Ishikawa (cell line): ENCODE measurements at regions not wholly inside any gene's neighbourhood (a gene's known extent, or its start where the extent isn't known, plus 50 kb on each side); places are given as distances from the start of the nearest gene placed in this dataset.
A peak's percentile ranks its signal among the peaks of the same experiment; 100 is the strongest.

Experiments used
- CEBPB ChIP-seq: IDR thresholded peaks from 2 replicates; pipeline ENCODE4 v1.6.1; 2012
- CREB1 ChIP-seq: IDR thresholded peaks from 2 replicates; pipeline ENCODE4 v1.6.1; 2012; ENCODE audit warnings: low read depth
- EGR1 ChIP-seq: IDR thresholded peaks from 2 replicates; pipeline ENCODE4 v1.6.1; 2012
- EP300 ChIP-seq: IDR thresholded peaks from 2 replicates; pipeline ENCODE4 v1.6.1; 2012; ENCODE audit warnings: borderline replicate concordance
- FOXM1 ChIP-seq: IDR thresholded peaks from 2 replicates; pipeline ENCODE4 v1.6.1; 2012; ENCODE audit warnings: low read depth, borderline replicate concordance
- NFIC ChIP-seq: IDR thresholded peaks from 2 replicates; pipeline ENCODE4 v1.6.1; 2012
- RAD21 ChIP-seq: IDR thresholded peaks from 2 replicates; pipeline ENCODE4 v1.6.1; 2012; ENCODE audit warnings: low read depth
- TAF1 ChIP-seq: IDR thresholded peaks from 2 replicates; pipeline ENCODE4 v1.6.1; 2012; ENCODE audit warnings: low read depth, mild to moderate bottlenecking
- TCF12 ChIP-seq: IDR thresholded peaks from 2 replicates; pipeline ENCODE4 v1.6.1; 2012; ENCODE audit warnings: low read depth
- TEAD4 ChIP-seq: IDR thresholded peaks from 2 replicates; pipeline ENCODE4 v1.6.1; 2012
- YY1 ChIP-seq: IDR thresholded peaks from 2 replicates; pipeline ENCODE4 v1.6.1; 2012; ENCODE audit warnings: low read depth
- ZBTB7A ChIP-seq: IDR thresholded peaks from 2 replicates; pipeline ENCODE4 v1.6.1; 2012; ENCODE audit warnings: low read depth
- TF ChIP-seq, protein P1 (sequence below): IDR thresholded peaks from 2 replicates; pipeline ENCODE4 v1.6.1; 2012; ENCODE audit warnings: low read depth, mild to moderate bottlenecking
- TF ChIP-seq, protein P2 (sequence below): IDR thresholded peaks from 2 replicates; pipeline ENCODE4 v1.6.1; 2012
- TF ChIP-seq, protein P3 (sequence below): IDR thresholded peaks from 2 replicates; pipeline ENCODE4 v1.6.1; 2012

DNA sequence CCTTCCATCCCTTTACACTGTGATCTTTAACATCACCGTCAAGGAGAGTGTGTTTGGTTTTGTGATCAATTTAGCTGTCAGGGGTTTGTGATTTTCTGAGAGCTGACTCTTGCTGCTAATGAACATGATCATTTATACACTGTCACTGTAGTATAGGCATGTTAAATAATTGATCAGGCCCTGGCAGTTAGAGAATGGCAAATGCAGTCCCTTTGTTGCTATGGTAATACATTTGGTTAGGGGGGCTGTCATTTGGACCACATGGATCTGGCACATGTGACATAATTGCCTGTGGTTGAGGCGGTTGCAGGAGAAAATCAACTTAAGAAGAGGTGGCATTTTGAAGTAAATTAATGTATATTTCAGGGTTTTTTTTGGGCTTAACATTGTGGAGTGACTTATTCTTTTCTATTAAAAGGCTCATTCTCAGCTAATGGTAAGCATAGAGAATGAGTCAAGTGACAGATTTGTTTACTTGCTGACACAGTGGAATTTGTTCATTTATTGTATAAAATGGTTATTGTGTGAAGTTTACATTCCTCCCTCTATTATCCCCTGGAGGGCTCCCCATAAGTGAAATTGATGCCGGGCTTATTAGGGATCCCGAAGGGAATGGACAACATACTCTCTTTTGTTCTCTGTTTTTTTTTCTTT lies 114.0 kb downstream of the FHIP1A start:
- TF ChIP-seq, protein P1, sequence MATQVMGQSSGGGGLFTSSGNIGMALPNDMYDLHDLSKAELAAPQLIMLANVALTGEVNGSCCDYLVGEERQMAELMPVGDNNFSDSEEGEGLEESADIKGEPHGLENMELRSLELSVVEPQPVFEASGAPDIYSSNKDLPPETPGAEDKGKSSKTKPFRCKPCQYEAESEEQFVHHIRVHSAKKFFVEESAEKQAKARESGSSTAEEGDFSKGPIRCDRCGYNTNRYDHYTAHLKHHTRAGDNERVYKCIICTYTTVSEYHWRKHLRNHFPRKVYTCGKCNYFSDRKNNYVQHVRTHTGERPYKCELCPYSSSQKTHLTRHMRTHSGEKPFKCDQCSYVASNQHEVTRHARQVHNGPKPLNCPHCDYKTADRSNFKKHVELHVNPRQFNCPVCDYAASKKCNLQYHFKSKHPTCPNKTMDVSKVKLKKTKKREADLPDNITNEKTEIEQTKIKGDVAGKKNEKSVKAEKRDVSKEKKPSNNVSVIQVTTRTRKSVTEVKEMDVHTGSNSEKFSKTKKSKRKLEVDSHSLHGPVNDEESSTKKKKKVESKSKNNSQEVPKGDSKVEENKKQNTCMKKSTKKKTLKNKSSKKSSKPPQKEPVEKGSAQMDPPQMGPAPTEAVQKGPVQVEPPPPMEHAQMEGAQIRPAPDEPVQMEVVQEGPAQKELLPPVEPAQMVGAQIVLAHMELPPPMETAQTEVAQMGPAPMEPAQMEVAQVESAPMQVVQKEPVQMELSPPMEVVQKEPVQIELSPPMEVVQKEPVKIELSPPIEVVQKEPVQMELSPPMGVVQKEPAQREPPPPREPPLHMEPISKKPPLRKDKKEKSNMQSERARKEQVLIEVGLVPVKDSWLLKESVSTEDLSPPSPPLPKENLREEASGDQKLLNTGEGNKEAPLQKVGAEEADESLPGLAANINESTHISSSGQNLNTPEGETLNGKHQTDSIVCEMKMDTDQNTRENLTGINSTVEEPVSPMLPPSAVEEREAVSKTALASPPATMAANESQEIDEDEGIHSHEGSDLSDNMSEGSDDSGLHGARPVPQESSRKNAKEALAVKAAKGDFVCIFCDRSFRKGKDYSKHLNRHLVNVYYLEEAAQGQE: no peak
- no peak for TF ChIP-seq RAD21
- TF ChIP-seq, protein P2, sequence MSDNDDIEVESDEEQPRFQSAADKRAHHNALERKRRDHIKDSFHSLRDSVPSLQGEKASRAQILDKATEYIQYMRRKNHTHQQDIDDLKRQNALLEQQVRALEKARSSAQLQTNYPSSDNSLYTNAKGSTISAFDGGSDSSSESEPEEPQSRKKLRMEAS: no peak
- no peak for TF ChIP-seq NFIC
- TF ChIP-seq YY1: no peak
- no peak for TF ChIP-seq EGR1
- TF ChIP-seq TEAD4: no peak
- TF ChIP-seq TAF1: no peak

DNA sequence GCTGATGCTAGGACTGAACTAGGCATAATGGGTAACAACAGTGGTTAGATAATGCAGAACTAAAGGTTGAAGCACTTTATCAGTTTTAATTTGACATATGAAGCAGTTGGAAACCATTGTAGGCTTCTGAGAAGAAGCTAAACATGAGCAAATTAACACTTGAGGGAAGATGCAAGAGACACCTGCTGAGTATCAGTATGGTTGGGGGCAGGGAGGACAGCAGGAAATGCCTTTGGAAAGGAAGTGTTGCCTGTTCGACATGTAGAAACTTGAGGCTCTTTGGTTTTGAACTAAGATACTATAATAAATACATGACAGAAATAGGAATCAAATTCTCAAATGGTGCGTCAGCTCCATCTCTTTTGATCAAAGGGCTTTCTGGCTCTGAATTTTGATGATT lies 115.6 kb downstream of the FHIP1A start:
- TF ChIP-seq ZBTB7A (no peak), FOXM1 (no peak), RAD21 (no peak), EGR1 (no peak), YY1 (no peak), TAF1 (no peak), NFIC (no peak), CREB1 (no peak), CEBPB (no peak), TEAD4 (no peak), TCF12 (no peak)
- TF ChIP-seq, protein P2: no peak
- TF ChIP-seq, protein P3, sequence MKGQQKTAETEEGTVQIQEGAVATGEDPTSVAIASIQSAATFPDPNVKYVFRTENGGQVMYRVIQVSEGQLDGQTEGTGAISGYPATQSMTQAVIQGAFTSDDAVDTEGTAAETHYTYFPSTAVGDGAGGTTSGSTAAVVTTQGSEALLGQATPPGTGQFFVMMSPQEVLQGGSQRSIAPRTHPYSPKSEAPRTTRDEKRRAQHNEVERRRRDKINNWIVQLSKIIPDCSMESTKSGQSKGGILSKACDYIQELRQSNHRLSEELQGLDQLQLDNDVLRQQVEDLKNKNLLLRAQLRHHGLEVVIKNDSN: no peak

DNA sequence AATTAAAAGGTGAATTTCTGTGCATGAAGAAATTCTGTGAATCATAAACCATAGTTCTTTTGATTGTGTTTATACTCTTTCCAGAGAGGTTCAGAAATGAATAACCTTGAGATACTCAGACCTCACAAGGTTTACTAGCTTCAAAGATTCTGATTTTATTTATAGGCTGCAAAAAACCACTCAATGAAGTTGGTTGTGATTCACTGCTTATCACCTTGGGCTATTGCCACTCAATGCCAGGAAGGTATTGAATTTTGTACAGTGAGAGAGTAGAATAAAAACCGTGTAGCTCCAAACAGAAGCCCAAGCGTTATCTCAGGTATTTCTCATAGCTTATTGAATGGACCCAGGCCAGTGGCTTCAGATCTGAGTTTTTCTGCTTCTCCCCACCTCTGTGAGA lies 118.7 kb downstream of the FHIP1A start:
- TF ChIP-seq FOXM1 (no peak), TEAD4 (no peak), CREB1 (no peak), YY1 (no peak), TCF12 (no peak)
- TF ChIP-seq, protein P2: no peak

DNA sequence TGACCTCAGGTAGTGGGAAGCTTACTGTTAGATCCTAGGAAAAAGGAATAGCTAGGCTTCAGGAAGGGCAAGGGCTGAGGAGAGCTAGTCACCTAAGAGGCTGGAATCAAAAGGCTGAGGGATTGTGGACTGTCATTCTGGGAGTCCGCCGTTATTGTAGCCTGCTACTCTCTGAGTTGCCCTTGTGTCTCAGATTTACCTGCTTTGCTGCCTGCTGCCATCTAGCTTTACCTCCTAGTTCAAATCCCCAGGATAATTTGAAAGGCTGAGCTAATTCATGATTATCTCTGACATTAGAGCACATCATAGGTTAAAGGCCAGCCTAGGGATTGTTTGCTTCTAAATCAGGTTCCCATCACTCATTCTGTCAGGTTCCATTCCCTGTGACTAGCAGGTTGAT lies 120.2 kb downstream of the FHIP1A start:
- TF ChIP-seq, protein P2: no peak
- no peak for TF ChIP-seq CREB1
- TF ChIP-seq, protein P3: no peak

DNA sequence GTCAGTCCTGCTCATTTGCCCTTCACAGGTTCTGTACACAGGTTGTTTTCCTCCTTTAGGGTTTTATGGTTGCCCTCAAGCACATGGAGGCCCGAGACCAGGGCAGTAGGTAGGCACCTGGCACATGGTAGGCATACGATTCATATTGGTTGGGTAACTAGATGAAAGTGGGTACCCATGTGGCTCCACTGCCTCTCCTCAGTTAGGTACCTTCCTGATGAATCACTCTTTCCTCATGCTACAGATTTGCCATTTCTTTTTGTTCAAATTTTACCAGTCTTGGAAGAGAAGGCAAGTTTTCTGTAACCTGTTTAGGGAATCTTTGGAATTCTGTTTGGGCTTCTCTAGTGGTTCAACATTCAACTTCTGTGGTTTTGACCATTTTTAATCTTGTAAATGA lies 121.3 kb downstream of the FHIP1A start:
- TF ChIP-seq CEBPB (no peak), TCF12 (no peak), CREB1 (no peak), EP300 (no peak), NFIC (no peak), ZBTB7A (no peak), TAF1 (no peak), FOXM1 (no peak), EGR1 (no peak)
- TF ChIP-seq, protein P1: no peak

DNA sequence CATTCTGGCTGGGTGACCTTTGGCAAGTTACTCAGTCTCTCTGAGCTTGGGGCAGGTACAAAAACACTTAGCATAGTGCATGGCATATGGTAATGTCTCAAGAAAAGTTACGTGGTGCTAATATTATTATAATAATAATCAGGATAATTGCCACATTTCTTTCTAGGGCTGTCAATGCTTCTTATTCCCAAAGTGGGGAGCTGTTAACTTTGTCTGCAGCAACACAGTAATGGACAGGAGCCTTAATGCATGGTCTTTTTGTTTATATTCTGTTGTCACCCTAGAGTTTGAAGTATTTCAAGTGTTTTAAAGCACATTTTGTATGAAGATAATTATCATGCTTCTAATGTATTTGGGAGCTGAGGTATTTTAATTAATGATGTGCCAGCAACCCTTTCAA lies 121.8 kb downstream of the FHIP1A start:
- TF ChIP-seq RAD21: peak; percentile 49
- TF ChIP-seq, protein P2: no peak
